CD4-positive, alpha-beta T cell treated with Interleukin-2 at 100 ng/mL for 4 hours (primary cell): ENCODE measurements at regions not wholly inside any gene's neighbourhood (a gene's known extent, or its start where the extent isn't known, plus 50 kb on each side); places are given as distances from the start of the nearest gene placed in this dataset.

ENCODE experiments used
- DNase-seq: peaks from one replicate; pipeline ENCODE4 v3.0.0-alpha.2; 2020; ENCODE audit warnings: low spot score

- peak; percentile 16 for DNase-seq
Measured at GRCh38 chr17:413016-413350, 60.4 kb upstream of the RPH3AL start.

DNA sequence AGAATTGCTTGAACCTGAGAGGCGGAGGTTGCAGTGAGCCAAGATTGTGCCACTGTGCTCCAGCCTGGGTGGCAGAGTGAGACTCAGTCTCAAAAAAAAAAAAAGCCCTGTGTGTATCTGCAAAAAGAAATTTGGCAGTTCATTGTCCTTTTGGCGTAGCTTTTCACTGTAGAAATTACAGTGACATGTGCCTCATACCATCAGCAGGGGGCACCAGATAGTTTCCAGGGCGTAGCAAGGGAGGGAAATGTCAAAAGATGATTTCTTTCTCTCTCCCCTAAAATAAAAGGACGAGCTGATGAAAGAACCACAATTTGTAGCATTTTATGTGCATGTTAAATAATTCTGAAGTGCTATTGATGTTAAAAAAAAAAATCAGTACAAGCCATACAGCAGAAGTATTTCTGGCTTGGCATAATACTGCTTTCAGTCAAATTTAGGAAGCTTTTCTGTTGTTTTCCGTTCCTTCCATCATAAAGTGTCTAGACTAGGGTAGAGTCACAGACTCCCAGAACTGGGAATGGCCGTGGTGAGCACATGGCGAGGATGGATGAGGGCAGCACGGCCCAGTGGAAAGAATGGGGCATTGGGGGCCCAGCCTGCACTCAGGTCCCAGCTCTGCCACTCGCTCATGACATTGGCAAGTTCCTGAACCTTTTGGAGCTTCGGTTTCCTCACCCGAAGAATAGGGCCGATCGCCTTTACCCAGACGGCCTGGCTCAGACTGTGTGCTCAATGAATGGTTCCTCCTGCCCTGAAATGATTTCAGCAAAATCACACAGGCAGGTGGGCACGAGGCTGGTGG is 59.8 kb upstream of the RPH3AL start:
- DNase-seq: peak; percentile 84

- DNase-seq: no peak
Measured at GRCh38 chr17:411421-412120, 59.0 kb upstream of the RPH3AL start.

DNA sequence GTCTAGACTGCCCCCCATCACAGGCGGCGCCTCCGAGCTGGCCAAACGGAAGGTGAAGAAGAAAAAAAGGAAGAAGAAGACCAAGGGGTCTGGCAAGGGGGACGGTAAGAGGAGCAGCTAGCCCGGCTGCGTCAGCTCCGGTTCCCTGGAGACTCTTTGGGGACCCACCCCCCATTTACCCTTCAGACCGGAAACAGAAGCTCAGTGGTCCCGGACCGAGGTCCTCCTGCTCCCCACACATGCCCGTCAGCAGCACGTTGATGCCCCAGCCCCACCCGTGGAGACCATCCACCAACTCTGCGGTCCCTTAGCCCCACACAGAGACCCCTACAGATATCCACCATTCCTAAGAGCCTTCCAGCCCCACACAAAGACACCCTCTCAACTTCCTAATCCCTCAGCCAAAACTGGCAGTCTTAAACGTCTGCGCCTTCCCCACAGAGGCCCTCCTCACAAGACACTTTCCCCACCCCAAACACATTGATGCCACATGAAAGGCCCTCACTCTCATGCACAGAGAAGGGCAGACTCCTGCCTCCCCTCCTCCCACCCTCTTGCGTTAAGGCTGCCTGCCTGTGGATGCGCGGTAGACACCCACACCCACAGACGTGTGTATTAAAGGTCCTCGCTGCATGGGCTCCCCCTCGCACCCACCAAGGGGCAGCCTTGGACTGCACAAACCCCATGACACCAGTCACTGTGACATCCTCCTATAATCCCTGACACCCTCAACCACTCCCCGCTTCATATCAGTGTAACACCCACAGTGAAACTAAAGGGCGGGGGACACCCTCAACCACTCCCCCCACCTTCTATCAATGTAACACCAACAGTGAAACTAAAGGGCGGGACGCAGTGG is 58.2 kb upstream of the RPH3AL start:
- DNase-seq: peak; percentile 73

DNA sequence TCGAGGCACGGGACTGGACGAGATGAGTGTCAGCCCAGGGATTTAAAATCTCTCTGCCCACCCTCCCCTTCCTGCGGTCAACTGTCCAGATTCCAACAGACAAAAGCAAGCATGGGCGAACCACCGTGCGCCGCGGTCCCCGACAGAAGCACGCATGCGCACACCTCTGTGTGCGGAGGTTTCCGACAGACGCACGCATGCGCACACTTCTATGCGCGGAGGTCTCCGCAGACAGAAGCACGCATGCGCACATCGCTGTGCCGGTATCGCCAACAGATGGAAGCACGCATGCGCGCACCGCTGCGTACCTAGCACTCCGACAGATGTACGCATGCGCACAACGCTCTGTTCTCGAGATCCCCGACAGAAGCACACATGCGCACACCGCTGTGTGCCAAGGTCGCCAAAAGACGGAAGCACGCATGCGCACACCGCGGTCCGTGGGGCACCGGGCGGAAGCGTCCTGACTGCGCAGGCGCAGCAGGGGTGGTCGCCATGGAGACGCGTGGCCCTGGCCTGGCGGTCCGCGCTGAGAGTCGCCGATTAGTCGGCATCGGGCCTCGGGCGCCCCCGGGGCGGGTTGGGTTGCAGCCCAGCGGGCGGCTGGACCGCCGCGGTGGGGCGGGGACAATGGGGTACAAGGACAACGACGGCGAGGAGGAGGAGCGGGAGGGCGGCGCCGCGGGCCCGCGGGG is 57.4 kb upstream of the RPH3AL start:
- peak; percentile 98 for DNase-seq

- no peak for DNase-seq
Measured at GRCh38 chr17:409308-409847, 56.8 kb upstream of the RPH3AL start.

DNA sequence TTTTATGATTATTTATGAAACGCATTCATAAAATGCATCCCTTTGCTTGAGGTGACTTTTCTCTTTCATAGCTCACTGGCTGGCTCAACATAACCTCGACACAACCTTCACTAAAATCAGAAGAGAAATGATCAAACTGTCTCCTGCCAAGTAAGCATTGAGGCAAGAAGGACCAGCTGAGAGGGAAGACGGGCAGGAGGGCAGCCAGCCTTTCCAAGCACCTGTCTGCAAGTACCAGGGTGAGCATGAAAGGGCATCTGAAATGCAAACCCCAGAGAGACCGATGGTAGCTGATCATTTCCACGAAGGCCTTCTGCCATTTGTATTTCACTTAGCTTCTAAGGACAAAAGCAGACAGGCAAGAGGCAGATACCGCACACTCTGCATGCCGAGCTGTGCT is 52.1 kb upstream of the RPH3AL start:
- no peak for DNase-seq
